ENCODE measurements at regions not wholly inside any gene's neighbourhood (a gene's known extent, or its start where the extent isn't known, plus 50 kb on each side); places are given as distances from the start of the nearest gene placed in this dataset.

- no peak for DNase-seq
These were observed 411.1 kb upstream of the LRATD1 start for GRCh38 chr2:14221466-14221865.

GRCh38 chr2:14223576-14223975, 408.9 kb upstream of the LRATD1 start:
- DNase-seq: no peak

- DNase-seq: no peak
These were observed 401.1 kb upstream of the LRATD1 start for GRCh38 chr2:14231391-14231898.

GRCh38 chr2:14232217-14232616, 400.3 kb upstream of the LRATD1 start:
- DNase-seq: no peak

GRCh38 chr2:14234911-14235310, 397.6 kb upstream of the LRATD1 start:
- no peak for DNase-seq

GRCh38 chr2:14235667-14236066, 396.9 kb upstream of the LRATD1 start:
- no peak for DNase-seq

- no peak for DNase-seq
These were observed 394.6 kb upstream of the LRATD1 start for GRCh38 chr2:14237902-14238301.

- DNase-seq: no peak
These were observed 392.9 kb upstream of the LRATD1 start for GRCh38 chr2:14239605-14240004.

- DNase-seq: no peak
These were observed 391.6 kb upstream of the LRATD1 start for GRCh38 chr2:14240868-14241267.

- no peak for DNase-seq
These were observed 386.6 kb upstream of the LRATD1 start for GRCh38 chr2:14245901-14246300.

- DNase-seq: no peak
These were observed 377.2 kb upstream of the LRATD1 start for GRCh38 chr2:14255135-14255820.

- no peak for DNase-seq
These were observed 375.6 kb upstream of the LRATD1 start for GRCh38 chr2:14256890-14257289.

GRCh38 chr2:14257801-14258507, 374.6 kb upstream of the LRATD1 start:
- DNase-seq: no peak

GRCh38 chr2:14261771-14262170, 370.7 kb upstream of the LRATD1 start:
- no peak for DNase-seq

- no peak for DNase-seq
These were observed 369.5 kb upstream of the LRATD1 start for GRCh38 chr2:14263053-14263452.

- no peak for DNase-seq
These were observed 362.4 kb upstream of the LRATD1 start for GRCh38 chr2:14270036-14270582.

- no peak for DNase-seq
These were observed 360.0 kb upstream of the LRATD1 start for GRCh38 chr2:14272396-14273075.

- DNase-seq: no peak
These were observed 358.9 kb upstream of the LRATD1 start for GRCh38 chr2:14273650-14274049.

- no peak for DNase-seq
These were observed 348.3 kb upstream of the LRATD1 start for GRCh38 chr2:14284244-14284643.

- no peak for DNase-seq
These were observed 346.7 kb upstream of the LRATD1 start for GRCh38 chr2:14285812-14286211.

- DNase-seq: no peak
These were observed 344.5 kb upstream of the LRATD1 start for GRCh38 chr2:14288016-14288415.

GRCh38 chr2:14292964-14293363, 339.6 kb upstream of the LRATD1 start:
- DNase-seq: no peak

- no peak for DNase-seq
These were observed 335.2 kb upstream of the LRATD1 start for GRCh38 chr2:14297340-14297739.
